Astrocyte (in vitro differentiated cells and primary cell): ENCODE measurements at regions not wholly inside any gene's neighbourhood (a gene's known extent, or its start where the extent isn't known, plus 50 kb on each side); places are given as distances from the start of the nearest gene placed in this dataset.

ENCODE experiments used
- DNase-seq: peaks from one replicate; pipeline ENCODE4 v3.0.0-alpha.2; 2010; ENCODE audit warnings: low read depth
- FAIRE-seq: peaks from 2 replicates; lab custom pipeline; 2011; peaks lifted over from hg19 to GRCh38; lab: Jason Lieb, UNC
- H2AFZ ChIP-seq: 2 replicates; pipeline ENCODE4 v1.6.0; 2012; ENCODE audit warnings: low read depth, low read length, inconsistent platforms
- H3K27ac ChIP-seq: 2 replicates; pipeline ENCODE4 v1.5.1; 2011; ENCODE audit warnings: low read depth, low read length, inconsistent platforms
- H3K27me3 ChIP-seq: 2 replicates; pipeline ENCODE4 v1.6.0; 2011; ENCODE audit warnings: low read length, inconsistent platforms; ENCODE audit not compliant: insufficient read depth
- H3K36me3 ChIP-seq: 2 replicates; pipeline ENCODE4 v1.5.1; 2011; ENCODE audit warnings: low read length, inconsistent platforms; ENCODE audit not compliant: insufficient read depth
- H3K4me1 ChIP-seq: 2 replicates; pipeline ENCODE4 v1.5.1; 2011; ENCODE audit warnings: low read length, inconsistent platforms; ENCODE audit not compliant: insufficient read depth
- H3K4me2 ChIP-seq: 2 replicates; pipeline ENCODE4 v1.6.0; 2012; ENCODE audit warnings: low read length, inconsistent platforms
- H3K4me3 ChIP-seq: 2 replicates; pipeline ENCODE4 v1.5.1; 2011; ENCODE audit warnings: low read depth, mild to moderate bottlenecking, low read length, inconsistent platforms; ENCODE audit not compliant: insufficient read depth
- H3K79me2 ChIP-seq: 2 replicates; pipeline ENCODE4 v1.6.0; 2012; ENCODE audit warnings: mild to moderate bottlenecking, low read length, inconsistent platforms; ENCODE audit not compliant: insufficient read depth
- H3K9ac ChIP-seq: 2 replicates; pipeline ENCODE4 v1.6.0; 2012; ENCODE audit warnings: mild to moderate bottlenecking, low read length, inconsistent platforms
- H3K9me3 ChIP-seq: 2 replicates; pipeline ENCODE4 v1.5.1; 2012; ENCODE audit warnings: low read depth, mild to moderate bottlenecking, low read length, inconsistent platforms; ENCODE audit not compliant: insufficient read depth
- H4K20me1 ChIP-seq: 2 replicates; pipeline ENCODE4 v1.6.0; 2012; ENCODE audit warnings: low read length, inconsistent platforms; ENCODE audit not compliant: insufficient read depth
- H3K27ac Mint-ChIP-seq: one replicate; pipeline ENCODE4 v1.8.0; 2021; ENCODE audit warnings: mild to moderate bottlenecking, mixed read lengths; ENCODE audit not compliant: unreplicated experiment
- H3K27me3 Mint-ChIP-seq: one replicate; pipeline ENCODE4 v1.8.0; 2021; ENCODE audit warnings: low read depth, mixed read lengths; ENCODE audit not compliant: unreplicated experiment
- H3K36me3 Mint-ChIP-seq: one replicate; pipeline ENCODE4 v1.8.0; 2021; ENCODE audit warnings: low read depth, mixed read lengths; ENCODE audit not compliant: unreplicated experiment
- H3K4me1 Mint-ChIP-seq: one replicate; pipeline ENCODE4 v1.8.0; 2021; ENCODE audit warnings: low read depth, mixed read lengths; ENCODE audit not compliant: unreplicated experiment
- H3K4me3 Mint-ChIP-seq: one replicate; pipeline ENCODE4 v1.8.0; 2021; ENCODE audit warnings: mild to moderate bottlenecking, moderate library complexity, mixed read lengths; ENCODE audit not compliant: unreplicated experiment
- H3K9me3 Mint-ChIP-seq: one replicate; pipeline ENCODE4 v1.8.0; 2021; ENCODE audit warnings: mild to moderate bottlenecking, mixed read lengths; ENCODE audit not compliant: unreplicated experiment
- EZH2 ChIP-seq: IDR thresholded peaks from 2 replicates; pipeline ENCODE4 v1.6.1; 2012; ENCODE audit warnings: mild to moderate bottlenecking, low read length, inconsistent platforms; ENCODE audit not compliant: insufficient read depth
- TF ChIP-seq, protein P1 (sequence below): IDR thresholded peaks from 2 replicates; pipeline ENCODE4 v1.5.1; 2011; ENCODE audit warnings: low read depth, mild to moderate bottlenecking, inconsistent platforms, low read length, moderate library complexity; ENCODE audit not compliant: insufficient read depth

DNA sequence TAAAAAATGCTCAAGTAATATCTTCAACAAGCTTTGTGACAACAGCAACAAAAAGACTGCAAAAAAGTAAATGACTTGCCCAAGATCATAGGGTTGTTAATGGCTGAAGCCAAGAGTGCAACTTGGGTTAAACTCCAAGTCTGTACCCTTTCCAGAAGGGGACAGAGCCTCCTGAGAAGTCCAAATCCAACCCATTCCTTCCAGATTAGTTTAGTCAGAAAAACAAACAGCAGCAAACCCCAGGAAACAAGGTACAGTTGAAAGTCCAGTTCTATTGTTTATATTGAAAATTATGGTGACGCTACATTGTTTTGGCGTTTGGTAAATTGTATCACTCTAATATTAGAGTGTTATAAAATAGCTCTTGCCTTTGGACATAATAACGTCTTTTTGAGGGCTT is 239.9 kb downstream of the SPTSSA start:
- H3K36me3 ChIP-seq, result no peaks in the 10 kb centered on the region
- no peak overlapping the region for H3K4me2 ChIP-seq
- H3K27ac ChIP-seq, result no peak overlapping the region
- H2AFZ ChIP-seq, result no peak overlapping the region
- no peaks in the 10 kb centered on the region for H3K27me3 Mint-ChIP-seq
- DNase-seq, result no peak
- no peaks in the 10 kb centered on the region for H3K36me3 Mint-ChIP-seq
- peaks cover 2% of the 10 kb centered on the region for H3K27me3 ChIP-seq
- no peaks in the 10 kb centered on the region for H3K79me2 ChIP-seq
- TF ChIP-seq, protein P1, sequence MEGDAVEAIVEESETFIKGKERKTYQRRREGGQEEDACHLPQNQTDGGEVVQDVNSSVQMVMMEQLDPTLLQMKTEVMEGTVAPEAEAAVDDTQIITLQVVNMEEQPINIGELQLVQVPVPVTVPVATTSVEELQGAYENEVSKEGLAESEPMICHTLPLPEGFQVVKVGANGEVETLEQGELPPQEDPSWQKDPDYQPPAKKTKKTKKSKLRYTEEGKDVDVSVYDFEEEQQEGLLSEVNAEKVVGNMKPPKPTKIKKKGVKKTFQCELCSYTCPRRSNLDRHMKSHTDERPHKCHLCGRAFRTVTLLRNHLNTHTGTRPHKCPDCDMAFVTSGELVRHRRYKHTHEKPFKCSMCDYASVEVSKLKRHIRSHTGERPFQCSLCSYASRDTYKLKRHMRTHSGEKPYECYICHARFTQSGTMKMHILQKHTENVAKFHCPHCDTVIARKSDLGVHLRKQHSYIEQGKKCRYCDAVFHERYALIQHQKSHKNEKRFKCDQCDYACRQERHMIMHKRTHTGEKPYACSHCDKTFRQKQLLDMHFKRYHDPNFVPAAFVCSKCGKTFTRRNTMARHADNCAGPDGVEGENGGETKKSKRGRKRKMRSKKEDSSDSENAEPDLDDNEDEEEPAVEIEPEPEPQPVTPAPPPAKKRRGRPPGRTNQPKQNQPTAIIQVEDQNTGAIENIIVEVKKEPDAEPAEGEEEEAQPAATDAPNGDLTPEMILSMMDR, result no peak
- no peak for TF ChIP-seq EZH2
- no peak overlapping the region for H3K4me3 ChIP-seq
- no peak for FAIRE-seq
- H4K20me1 ChIP-seq, result no peaks in the 10 kb centered on the region
- peaks cover 19% of the 10 kb centered on the region for H3K4me1 Mint-ChIP-seq
- no peaks in the 10 kb centered on the region for H3K9me3 Mint-ChIP-seq
- no peak overlapping the region for H3K27ac Mint-ChIP-seq
- H3K4me3 Mint-ChIP-seq, result no peak overlapping the region
- H3K9ac ChIP-seq, result no peak overlapping the region
- no peaks in the 10 kb centered on the region for H3K9me3 ChIP-seq
- H3K4me1 ChIP-seq, result no peaks in the 10 kb centered on the region

DNA sequence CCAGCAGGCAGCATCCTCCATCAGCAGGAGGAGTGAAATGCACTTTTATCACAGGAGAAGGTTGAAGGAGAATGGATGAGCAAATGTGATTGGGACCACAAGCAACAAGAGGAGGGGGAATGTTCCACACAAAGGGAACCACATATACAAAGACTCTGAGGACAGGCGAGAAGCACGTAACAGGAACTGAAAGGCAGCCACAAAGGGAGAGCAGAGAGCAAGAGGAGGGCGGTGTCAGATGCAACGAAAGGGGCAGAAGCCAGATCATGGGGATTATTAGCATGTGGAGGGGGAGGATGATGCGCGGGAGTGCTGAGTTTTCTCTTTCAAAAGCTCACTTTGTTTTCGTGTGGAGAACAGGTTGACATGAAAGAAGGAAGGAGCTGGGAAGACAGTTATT is 241.1 kb downstream of the SPTSSA start:
- Histone ChIP-seq H3K9ac (no peak overlapping the region), H3K79me2 (no peaks in the 10 kb centered on the region), H3K36me3 (no peaks in the 10 kb centered on the region), H3K9me3 (no peaks in the 10 kb centered on the region), H3K4me1 (no peaks in the 10 kb centered on the region), H3K27ac (no peak overlapping the region), H4K20me1 (no peaks in the 10 kb centered on the region), H3K4me3 (no peak overlapping the region), H3K27me3 (peaks cover 2% of the 10 kb centered on the region), H3K4me2 (no peak overlapping the region), H2AFZ (no peak overlapping the region)
- no peaks in the 10 kb centered on the region for H3K9me3 Mint-ChIP-seq
- H3K36me3 Mint-ChIP-seq, result no peaks in the 10 kb centered on the region
- H3K4me3 Mint-ChIP-seq, result peak overlapping the region; percentile 40
- H3K27ac Mint-ChIP-seq, result no peak overlapping the region
- TF ChIP-seq, protein P1, result no peak
- TF ChIP-seq EZH2, result no peak
- no peak for FAIRE-seq
- H3K4me1 Mint-ChIP-seq, result peaks cover 19% of the 10 kb centered on the region
- no peak for DNase-seq
- no peaks in the 10 kb centered on the region for H3K27me3 Mint-ChIP-seq

DNA sequence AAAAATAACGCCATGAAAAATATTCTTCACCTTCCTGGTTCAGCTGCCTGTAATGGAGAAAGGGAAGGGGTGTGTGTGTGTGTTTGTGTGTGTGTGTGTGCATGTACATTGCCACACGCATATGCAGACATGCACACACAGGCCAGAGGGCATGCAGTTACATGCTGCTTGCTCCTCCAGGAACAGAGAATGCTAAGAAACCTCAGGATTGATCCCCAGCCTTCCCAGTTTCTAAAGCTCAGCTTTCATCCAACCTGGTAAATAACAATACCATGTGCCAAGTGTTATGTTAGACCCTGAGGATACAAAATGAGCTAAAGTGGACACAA is 241.7 kb downstream of the SPTSSA start:
- H2AFZ ChIP-seq, result no peak overlapping the region
- H3K27me3 Mint-ChIP-seq, result no peaks in the 10 kb centered on the region
- H3K9me3 ChIP-seq, result no peaks in the 10 kb centered on the region
- no peaks in the 10 kb centered on the region for H3K36me3 Mint-ChIP-seq
- H3K36me3 ChIP-seq, result no peaks in the 10 kb centered on the region
- no peak overlapping the region for H3K4me3 ChIP-seq
- TF ChIP-seq EZH2, result no peak
- TF ChIP-seq, protein P1, result no peak
- H3K4me2 ChIP-seq, result no peak overlapping the region
- H3K27ac ChIP-seq, result no peak overlapping the region
- no peak for DNase-seq
- H3K4me1 ChIP-seq, result no peaks in the 10 kb centered on the region
- H3K9me3 Mint-ChIP-seq, result no peaks in the 10 kb centered on the region
- no peaks in the 10 kb centered on the region for H4K20me1 ChIP-seq
- peaks cover 19% of the 10 kb centered on the region for H3K4me1 Mint-ChIP-seq
- H3K79me2 ChIP-seq, result no peaks in the 10 kb centered on the region
- no peak overlapping the region for H3K4me3 Mint-ChIP-seq
- H3K27me3 ChIP-seq, result peaks cover 2% of the 10 kb centered on the region
- no peak for FAIRE-seq
- no peak overlapping the region for H3K27ac Mint-ChIP-seq
- H3K9ac ChIP-seq, result no peak overlapping the region
